Memory B cell (primary cell): ENCODE measurements at regions not wholly inside any gene's neighbourhood (a gene's known extent, or its start where the extent isn't known, plus 50 kb on each side); places are given as distances from the start of the nearest gene placed in this dataset.

Experiments
- ATAC-seq: fragments of 150-1000 bp; cut with Tn5 transposase; 2 replicates; pipeline ENCODE4 v1.10.0; 2021; ENCODE audit warnings: low read depth, mild to moderate bottlenecking, moderate library complexity
- DNase-seq, 2 donors: peaks; one replicate each; pipeline ENCODE4 v3.0.0; 2022; ENCODE audit warnings: low spot score in 2 of 2
- H3K27ac Mint-ChIP-seq: one replicate; pipeline ENCODE4 v1.8.0; 2022; ENCODE audit warnings: mild to moderate bottlenecking, moderate library complexity, mixed read lengths
- H3K27me3 Mint-ChIP-seq: one replicate; pipeline ENCODE4 v1.8.0; 2022; ENCODE audit warnings: mixed read lengths
- H3K36me3 Mint-ChIP-seq: one replicate; pipeline ENCODE4 v1.8.0; 2022; ENCODE audit warnings: mild to moderate bottlenecking, mixed read lengths
- H3K4me1 Mint-ChIP-seq: one replicate; pipeline ENCODE4 v1.8.0; 2022; ENCODE audit warnings: mixed read lengths
- H3K4me3 Mint-ChIP-seq: one replicate; pipeline ENCODE4 v1.8.0; 2022; ENCODE audit warnings: mild to moderate bottlenecking, moderate library complexity, mixed read lengths
- H3K9me3 Mint-ChIP-seq: one replicate; pipeline ENCODE4 v1.8.0; 2022; ENCODE audit warnings: mixed read lengths

DNA sequence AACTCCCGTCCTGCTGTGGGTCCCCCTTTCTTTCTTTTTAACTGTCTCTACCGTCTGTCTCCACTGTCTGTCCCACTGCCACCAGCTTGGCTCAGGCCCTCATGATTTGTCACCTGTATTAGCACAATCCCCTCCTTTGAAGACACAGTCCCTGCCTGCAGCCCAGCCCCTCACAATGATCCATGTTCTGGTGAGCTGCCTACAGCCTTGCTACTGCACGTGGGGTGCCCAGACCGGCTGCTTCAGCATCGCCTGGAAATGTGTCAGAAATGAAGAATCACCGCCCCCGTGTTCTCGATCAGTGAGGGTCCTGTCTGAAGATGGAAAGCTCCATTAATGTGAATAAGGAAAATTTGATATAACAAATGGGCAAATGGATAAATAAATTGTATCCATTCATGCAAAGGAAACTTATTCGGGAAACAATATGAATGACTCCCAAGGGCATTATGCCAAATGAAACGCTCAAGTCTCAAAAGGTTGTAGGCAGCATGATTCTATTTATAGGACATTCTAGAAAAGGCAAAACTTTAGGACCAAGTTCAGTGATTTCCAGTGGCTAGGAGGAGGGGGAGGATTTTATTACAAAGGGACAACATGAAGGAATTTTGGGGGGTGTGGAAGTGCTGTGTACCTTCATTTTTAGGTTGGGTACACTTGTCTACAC, 59.4 kb upstream of the CD83 start:
- ATAC-seq, result no peak
- H3K27me3 Mint-ChIP-seq, result peaks cover 11% of the 10 kb centered on the region
- H3K27ac Mint-ChIP-seq, result no peak overlapping the region
- peaks cover 5% of the 10 kb centered on the region for H3K9me3 Mint-ChIP-seq
- H3K4me3 Mint-ChIP-seq, result no peak overlapping the region
- H3K4me1 Mint-ChIP-seq, result no peaks in the 10 kb centered on the region
- no peaks in the 10 kb centered on the region for H3K36me3 Mint-ChIP-seq
- no peak for DNase-seq

DNA sequence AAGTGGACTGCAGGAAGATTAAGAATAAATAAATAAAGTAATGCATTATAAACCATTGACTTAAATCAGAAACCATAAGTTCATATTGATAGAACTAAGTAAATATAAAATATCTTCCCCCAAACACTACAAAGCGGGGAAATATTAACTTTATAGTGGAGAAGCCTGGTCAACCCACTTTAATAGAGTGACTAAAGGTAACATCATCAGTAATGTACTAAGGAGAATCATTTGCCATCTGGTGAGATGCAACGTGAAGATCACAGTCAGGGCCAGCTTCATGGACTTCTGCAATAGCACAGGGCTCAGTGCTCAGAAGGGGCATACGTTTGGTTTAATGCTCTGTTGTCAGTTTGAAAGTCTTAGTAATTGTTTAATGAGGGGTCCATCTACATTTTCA, 58.8 kb upstream of the CD83 start:
- Mint-ChIP-seq H3K9me3 (peaks cover 5% of the 10 kb centered on the region), H3K4me1 (no peaks in the 10 kb centered on the region), H3K36me3 (no peaks in the 10 kb centered on the region), H3K4me3 (no peak overlapping the region), H3K27ac (no peak overlapping the region), H3K27me3 (peaks cover 11% of the 10 kb centered on the region)
- ATAC-seq (no peak), DNase-seq (no peak)

DNA sequence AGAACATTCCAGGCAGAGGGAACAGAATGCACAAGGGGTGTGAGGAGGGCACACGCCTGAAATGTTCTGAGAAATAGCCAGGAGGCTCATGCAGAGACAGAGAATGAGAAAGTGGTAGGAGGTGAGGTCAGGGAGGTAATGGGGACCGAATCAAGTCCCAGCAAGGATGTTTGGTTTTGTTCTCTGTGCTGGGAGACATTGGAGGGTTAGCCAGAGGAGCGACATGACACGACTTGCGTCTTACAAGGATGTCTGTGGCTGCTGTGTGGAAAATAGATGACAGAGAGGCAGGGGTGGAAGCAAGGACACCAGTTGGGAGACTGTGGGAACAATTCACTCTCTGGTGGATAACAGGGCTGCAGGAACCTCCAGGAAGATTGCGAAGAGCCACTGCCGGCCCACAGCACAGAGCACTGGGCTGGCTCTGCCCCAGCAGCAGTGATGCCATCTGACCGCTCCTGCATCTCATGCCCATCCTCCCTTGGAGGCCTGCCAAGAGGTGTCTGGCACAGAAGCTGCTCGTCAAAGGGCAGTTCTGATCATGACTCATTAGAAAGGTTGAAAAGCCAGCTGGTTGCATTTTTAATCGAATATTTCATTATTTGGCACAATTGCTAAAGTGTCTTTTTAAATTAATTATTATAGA, 57.7 kb upstream of the CD83 start:
- H3K9me3 Mint-ChIP-seq, result peaks cover 5% of the 10 kb centered on the region
- H3K27ac Mint-ChIP-seq, result no peak overlapping the region
- ATAC-seq (no peak), DNase-seq (no peak)
- no peaks in the 10 kb centered on the region for H3K4me1 Mint-ChIP-seq
- no peaks in the 10 kb centered on the region for H3K36me3 Mint-ChIP-seq
- peaks cover 11% of the 10 kb centered on the region for H3K27me3 Mint-ChIP-seq
- no peak overlapping the region for H3K4me3 Mint-ChIP-seq

DNA sequence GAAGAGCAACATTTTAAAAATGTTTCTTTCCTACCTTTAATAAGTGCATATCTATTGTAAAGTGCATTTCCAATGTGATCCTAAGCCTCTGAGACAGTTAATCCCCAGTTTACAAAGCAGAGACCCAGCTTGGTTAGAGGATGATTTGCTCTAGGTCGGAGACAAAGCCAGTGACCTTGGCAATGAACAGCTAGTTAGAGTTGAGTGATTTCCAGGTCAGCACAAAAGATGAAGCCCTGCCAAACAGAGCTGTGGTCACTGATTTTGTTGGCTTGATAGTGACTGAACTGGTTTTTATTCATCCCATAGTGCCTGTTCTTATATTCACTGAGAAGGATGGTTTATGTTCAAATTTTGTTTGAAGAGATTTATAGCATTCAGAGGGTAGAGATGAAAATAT, 56.6 kb upstream of the CD83 start:
- H3K4me3 Mint-ChIP-seq, result no peak overlapping the region
- H3K9me3 Mint-ChIP-seq, result peaks cover 5% of the 10 kb centered on the region
- no peaks in the 10 kb centered on the region for H3K36me3 Mint-ChIP-seq
- no peaks in the 10 kb centered on the region for H3K4me1 Mint-ChIP-seq
- no peak for DNase-seq
- no peak for ATAC-seq
- H3K27ac Mint-ChIP-seq, result no peak overlapping the region
- peaks cover 11% of the 10 kb centered on the region for H3K27me3 Mint-ChIP-seq

DNA sequence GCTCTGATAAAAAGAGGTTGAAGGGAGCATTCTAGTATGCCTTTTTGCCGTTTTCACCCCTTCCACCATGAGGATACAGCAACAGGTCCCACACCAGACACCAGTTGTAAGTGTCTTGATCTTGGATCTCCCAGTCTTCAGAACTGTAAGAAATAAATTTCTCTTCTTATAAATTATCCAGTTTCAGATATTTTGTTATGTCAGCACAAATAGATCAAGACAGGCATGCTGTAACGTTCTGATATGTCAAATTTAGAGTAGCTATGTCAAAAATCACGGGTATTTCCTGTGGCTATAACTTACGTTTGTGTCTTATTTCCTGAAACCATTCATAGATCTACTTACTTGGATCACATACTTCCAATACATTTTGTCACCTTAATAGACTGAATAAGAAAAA, 55.9 kb upstream of the CD83 start:
- peaks cover under 1% of the 10 kb centered on the region for H3K4me1 Mint-ChIP-seq
- H3K9me3 Mint-ChIP-seq, result peaks cover 5% of the 10 kb centered on the region
- no peaks in the 10 kb centered on the region for H3K36me3 Mint-ChIP-seq
- H3K27ac Mint-ChIP-seq, result no peak overlapping the region
- H3K27me3 Mint-ChIP-seq, result peaks cover 11% of the 10 kb centered on the region
- H3K4me3 Mint-ChIP-seq, result no peak overlapping the region
- no peak for ATAC-seq
- DNase-seq, result no peak

DNA sequence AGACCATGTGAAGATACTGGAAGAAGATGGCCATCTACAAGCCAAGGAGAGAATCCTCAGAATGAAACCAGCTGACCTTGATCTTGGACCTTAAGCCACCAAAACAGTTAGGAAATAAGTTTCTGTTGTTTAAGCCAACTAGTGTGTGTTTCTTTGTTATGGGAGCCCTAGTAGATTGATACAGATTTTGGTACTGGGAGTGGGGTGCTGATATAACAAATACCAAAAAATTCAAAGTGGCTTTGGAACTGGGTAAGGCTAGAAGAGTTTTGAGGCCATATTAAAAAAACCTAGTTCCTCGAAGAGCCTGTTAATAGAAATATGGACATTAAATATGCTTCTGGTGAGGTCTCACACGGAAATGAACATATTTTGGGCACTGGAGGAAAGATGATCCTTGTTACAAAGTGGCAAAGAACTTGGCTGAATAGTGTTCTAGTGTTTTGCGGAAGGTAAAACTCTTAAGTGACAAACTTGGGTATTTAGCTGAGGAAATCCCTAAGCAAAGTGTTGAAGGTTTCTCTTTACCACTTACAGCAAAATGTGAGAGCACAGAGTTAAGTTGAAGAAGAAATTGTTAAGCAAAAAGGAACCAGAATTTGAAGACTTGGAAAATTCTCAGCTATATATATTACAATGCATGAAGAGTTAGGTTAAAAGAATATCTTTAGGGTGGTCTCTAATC, 55.1 kb upstream of the CD83 start:
- H3K4me1 Mint-ChIP-seq, result peaks cover 4% of the 10 kb centered on the region
- H3K27me3 Mint-ChIP-seq, result peaks cover 11% of the 10 kb centered on the region
- DNase-seq (no peak), ATAC-seq (no peak)
- no peaks in the 10 kb centered on the region for H3K36me3 Mint-ChIP-seq
- peaks cover 5% of the 10 kb centered on the region for H3K9me3 Mint-ChIP-seq
- H3K4me3 Mint-ChIP-seq, result no peak overlapping the region
- H3K27ac Mint-ChIP-seq, result no peak overlapping the region

DNA sequence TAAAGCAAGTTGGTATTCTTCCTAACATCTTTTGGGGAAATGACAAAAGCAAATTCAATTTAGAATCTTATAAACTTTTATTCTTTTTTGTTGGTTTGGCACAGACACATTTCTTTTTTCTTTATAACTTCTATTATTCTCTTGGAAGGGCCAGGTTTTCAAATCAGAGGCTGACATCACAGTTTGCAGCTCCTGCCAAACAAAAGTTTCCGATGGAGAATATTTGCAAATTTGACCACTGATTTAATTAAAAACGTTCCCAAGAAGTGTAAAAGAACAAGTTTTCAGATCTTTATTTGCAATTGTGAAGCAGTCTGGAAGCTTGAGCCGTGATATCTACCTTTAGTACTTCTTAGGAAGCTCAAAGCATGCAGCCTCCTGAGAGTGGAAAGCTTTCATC, 53.8 kb upstream of the CD83 start:
- Mint-ChIP-seq H3K27me3 (peaks cover 8% of the 10 kb centered on the region), H3K36me3 (no peaks in the 10 kb centered on the region), H3K9me3 (peaks cover 5% of the 10 kb centered on the region), H3K4me3 (no peak overlapping the region), H3K4me1 (peaks cover 4% of the 10 kb centered on the region), H3K27ac (no peak overlapping the region)
- DNase-seq (no peak), ATAC-seq (no peak)

DNA sequence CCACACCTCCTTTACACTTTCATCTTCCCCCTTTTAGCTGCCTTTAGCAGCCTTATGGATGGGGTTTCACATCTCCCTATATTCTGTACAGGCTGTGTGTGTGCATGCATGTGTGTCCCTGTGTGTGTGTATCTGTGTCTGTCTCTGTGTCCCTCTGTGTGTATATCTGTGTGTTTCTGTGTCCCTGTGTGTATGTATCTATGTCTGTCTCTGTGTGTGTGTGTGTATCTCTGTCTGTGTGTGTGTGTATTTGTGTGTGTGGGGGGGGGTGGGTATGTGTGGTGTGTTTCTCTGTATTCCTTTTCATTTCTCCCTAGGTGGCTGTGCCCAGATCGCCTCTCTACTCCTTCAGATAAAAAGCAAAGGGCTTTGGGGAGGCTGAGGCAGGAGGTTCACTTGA, 52.2 kb upstream of the CD83 start:
- Mint-ChIP-seq H3K27me3 (peaks cover 3% of the 10 kb centered on the region), H3K36me3 (no peaks in the 10 kb centered on the region), H3K4me3 (no peak overlapping the region), H3K4me1 (peaks cover 4% of the 10 kb centered on the region), H3K9me3 (peaks cover 5% of the 10 kb centered on the region), H3K27ac (no peak overlapping the region)
- DNase-seq (no peak), ATAC-seq (no peak)

DNA sequence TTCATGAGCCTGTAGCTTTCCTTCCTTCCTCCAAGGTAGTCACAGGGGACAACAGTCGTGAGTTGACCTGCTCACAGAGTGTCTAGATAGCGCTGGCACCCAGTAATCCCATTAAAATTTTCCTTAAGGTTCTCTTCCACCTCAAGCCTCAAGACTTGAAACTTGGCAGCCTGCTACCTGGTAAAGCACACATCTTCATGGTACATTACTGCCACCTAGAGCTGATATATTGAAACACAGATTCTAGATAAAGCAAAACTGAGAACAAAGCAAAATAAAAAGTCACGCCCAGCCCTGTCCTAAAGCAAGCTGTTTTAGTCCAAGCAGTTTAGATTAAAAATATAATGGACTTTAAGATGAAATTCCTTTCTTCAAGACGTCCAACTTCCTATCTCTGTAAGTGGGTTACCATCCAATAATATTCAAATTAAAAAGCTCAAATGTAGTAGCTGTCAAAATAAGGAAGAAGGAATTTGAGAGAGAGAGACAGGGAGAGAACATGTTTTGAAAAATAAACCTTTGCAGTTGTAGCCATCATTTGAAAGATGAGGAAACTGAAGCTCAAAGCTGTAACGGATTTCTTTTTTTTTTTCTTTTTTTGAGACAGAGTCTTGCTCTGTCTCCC, 50.7 kb upstream of the CD83 start:
- ATAC-seq (peak; percentile 90), DNase-seq (peak in 1 of 2 donors; percentile 52)
- Mint-ChIP-seq H3K27ac (peak overlapping the region; percentile 84), H3K4me3 (no peak overlapping the region), H3K36me3 (no peaks in the 10 kb centered on the region), H3K9me3 (peaks cover 4% of the 10 kb centered on the region), H3K27me3 (no peaks in the 10 kb centered on the region), H3K4me1 (peaks cover 7% of the 10 kb centered on the region)

DNA sequence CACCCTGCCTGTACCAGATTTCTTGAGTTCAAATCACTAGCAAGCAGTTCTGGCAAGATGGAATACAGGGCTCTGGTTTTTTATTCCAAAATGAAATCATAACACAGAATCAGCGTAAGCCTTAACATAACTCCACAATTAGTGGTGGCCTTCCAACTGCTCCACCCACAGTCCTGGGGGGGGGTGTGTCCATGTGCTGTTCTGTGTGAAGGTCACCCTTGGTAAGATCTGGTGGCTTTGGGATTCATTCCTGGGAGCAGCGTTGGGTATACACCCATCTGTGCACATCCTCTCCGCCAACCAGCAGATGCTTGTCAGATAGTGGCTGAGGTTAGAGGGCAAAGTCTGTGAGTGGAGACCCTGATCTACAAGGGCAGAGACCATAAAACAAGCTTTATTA, 49.9 kb upstream of the CD83 start:
- H3K27me3 Mint-ChIP-seq, result no peaks in the 10 kb centered on the region
- no peaks in the 10 kb centered on the region for H3K36me3 Mint-ChIP-seq
- ATAC-seq (no peak), DNase-seq (no peak)
- H3K9me3 Mint-ChIP-seq, result no peaks in the 10 kb centered on the region
- H3K27ac Mint-ChIP-seq, result peak overlapping the region; percentile 28
- no peak overlapping the region for H3K4me3 Mint-ChIP-seq
- H3K4me1 Mint-ChIP-seq, result peaks cover 7% of the 10 kb centered on the region
